GM06990 (cell line): ENCODE measurements at regions not wholly inside any gene's neighbourhood (a gene's known extent, or its start where the extent isn't known, plus 50 kb on each side); places are given as distances from the start of the nearest gene placed in this dataset.

Experiments used
- DNase-seq: peaks from one replicate; pipeline ENCODE4 v3.0.0-alpha.2; 2011; ENCODE audit not compliant: insufficient read length; ENCODE audit errors: extremely low read depth
- H3K27me3 ChIP-seq: replicated peaks from 2 replicates; pipeline ENCODE4 v1.6.0; 2011; ENCODE audit warnings: low read length; ENCODE audit not compliant: control insufficient read depth, insufficient read depth
- H3K36me3 ChIP-seq: 2 replicates; pipeline ENCODE4 v1.5.1; 2011; ENCODE audit warnings: low read length; ENCODE audit not compliant: control insufficient read depth, insufficient read depth
- H3K4me3 ChIP-seq: replicated peaks from 2 replicates; pipeline ENCODE4 v1.5.1; 2011; ENCODE audit warnings: low read depth, mild to moderate bottlenecking, control low read depth, low read length
- TF ChIP-seq, protein P1 (sequence below): IDR thresholded peaks from 2 replicates; pipeline ENCODE4 v1.5.1; 2011; ENCODE audit warnings: low read length, control low read depth, mild to moderate bottlenecking, inconsistent platforms; ENCODE audit not compliant: insufficient read depth, poor library complexity, severe bottlenecking

DNA sequence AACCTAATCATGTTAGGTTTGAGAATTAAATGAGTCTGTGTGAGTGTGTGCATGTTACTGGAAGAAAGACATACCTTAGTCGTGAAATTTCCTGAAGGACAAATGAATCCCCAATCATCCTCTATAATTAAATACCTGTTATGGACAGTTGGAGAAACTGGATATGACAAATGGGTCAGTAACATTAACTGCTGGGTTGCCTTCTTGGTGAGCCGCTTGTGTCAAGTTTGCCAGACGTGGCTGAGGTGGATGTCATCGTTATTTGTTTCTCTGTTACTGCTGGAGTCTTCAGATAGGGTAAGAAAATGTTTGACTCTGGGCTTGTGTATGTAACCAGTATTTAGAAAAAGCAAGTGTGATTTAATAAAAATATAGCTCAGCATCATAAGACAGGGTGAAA is 131.6 kb downstream of the CAND1 start:
- no peak overlapping the region for H3K4me3 ChIP-seq
- TF ChIP-seq, protein P1, sequence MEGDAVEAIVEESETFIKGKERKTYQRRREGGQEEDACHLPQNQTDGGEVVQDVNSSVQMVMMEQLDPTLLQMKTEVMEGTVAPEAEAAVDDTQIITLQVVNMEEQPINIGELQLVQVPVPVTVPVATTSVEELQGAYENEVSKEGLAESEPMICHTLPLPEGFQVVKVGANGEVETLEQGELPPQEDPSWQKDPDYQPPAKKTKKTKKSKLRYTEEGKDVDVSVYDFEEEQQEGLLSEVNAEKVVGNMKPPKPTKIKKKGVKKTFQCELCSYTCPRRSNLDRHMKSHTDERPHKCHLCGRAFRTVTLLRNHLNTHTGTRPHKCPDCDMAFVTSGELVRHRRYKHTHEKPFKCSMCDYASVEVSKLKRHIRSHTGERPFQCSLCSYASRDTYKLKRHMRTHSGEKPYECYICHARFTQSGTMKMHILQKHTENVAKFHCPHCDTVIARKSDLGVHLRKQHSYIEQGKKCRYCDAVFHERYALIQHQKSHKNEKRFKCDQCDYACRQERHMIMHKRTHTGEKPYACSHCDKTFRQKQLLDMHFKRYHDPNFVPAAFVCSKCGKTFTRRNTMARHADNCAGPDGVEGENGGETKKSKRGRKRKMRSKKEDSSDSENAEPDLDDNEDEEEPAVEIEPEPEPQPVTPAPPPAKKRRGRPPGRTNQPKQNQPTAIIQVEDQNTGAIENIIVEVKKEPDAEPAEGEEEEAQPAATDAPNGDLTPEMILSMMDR = no peak
- no peak for DNase-seq
- H3K27me3 ChIP-seq = no peaks in the 10 kb centered on the region
- no peaks in the 10 kb centered on the region for H3K36me3 ChIP-seq

DNA sequence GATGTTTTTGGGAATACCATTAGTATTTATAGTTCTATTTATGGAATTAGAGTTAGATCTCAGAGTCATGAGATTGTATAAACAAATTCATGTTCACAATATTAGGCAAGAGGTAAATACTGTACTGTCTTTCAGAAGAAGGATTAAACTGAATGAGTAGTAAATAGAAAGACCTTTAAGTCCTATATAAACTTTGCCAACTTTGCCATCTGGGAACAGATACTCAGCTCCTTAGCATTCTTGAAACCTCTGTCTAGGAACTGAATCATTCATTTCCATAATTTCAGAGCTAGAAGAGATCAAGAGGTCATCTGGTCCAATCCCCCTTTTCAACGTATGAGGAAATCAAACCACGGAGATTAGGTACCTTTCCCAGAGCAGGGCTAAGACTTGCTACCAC is 141.1 kb downstream of the CAND1 start:
- no peaks in the 10 kb centered on the region for H3K27me3 ChIP-seq
- DNase-seq = no peak
- no peaks in the 10 kb centered on the region for H3K36me3 ChIP-seq
- TF ChIP-seq, protein P1 = no peak
- no peak overlapping the region for H3K4me3 ChIP-seq

DNA sequence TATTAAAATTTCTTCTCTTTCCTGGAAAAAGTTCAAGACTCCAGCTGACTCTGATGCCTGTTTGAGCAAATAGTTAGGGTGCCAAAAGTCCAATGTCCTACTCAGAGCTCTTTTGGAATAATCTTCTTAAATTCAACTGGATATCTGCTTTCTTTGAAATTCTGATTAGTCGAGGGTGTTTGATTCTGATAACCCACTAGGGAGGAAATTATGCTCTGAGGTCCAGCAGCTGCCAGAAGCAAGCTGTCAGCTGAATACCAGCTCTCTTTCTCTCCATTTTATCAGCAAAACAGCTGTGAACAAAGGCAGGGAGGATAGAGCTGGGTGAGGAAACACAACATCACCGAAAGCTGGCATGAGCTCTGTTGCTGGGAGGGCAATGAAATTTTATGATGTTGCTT is 141.5 kb downstream of the CAND1 start:
- TF ChIP-seq, protein P1 = no peak
- DNase-seq = no peak
- no peaks in the 10 kb centered on the region for H3K36me3 ChIP-seq
- no peaks in the 10 kb centered on the region for H3K27me3 ChIP-seq
- no peak overlapping the region for H3K4me3 ChIP-seq

DNA sequence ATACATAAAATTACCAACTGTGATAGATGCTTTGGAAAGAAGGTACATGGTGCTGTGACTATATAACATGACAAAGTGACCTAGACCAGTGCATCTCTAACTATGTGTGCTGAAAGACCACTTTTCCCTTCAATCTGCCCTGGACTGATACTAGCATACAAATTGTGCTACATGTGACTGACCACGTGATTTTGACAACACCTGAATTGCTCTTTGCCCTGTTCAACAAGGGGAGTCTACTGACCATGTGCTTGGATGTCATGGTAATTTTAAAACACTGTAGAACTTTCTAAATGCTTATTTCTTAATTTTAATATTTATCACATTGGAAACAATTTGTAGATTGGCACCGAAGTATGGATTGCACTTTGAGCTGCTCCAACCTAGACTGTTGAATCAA is 142.4 kb downstream of the CAND1 start:
- Histone ChIP-seq H3K36me3 (no peaks in the 10 kb centered on the region), H3K4me3 (no peak overlapping the region), H3K27me3 (no peaks in the 10 kb centered on the region)
- no peak for DNase-seq
- TF ChIP-seq, protein P1 = no peak

DNA sequence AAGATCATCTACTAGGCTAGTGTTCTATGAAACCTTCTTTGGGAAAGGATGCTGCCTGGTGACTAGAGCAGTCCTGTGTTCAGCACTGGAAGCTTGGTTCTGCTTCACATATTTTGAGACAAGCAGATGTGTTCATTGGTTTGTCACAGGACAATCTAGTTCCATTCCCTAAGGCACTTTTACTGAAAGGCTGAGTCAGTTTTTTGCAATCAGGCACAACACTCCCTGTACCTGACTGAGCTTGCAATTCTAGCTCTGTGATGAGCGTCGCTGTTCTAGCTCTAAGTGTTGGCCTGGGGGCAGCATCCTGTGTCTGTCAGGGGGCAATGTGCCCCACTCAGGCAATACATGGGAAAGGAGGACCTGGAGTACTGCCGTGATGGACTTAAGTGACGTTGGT is 144.4 kb downstream of the CAND1 start:
- TF ChIP-seq, protein P1 = no peak
- H3K36me3 ChIP-seq = no peaks in the 10 kb centered on the region

DNA sequence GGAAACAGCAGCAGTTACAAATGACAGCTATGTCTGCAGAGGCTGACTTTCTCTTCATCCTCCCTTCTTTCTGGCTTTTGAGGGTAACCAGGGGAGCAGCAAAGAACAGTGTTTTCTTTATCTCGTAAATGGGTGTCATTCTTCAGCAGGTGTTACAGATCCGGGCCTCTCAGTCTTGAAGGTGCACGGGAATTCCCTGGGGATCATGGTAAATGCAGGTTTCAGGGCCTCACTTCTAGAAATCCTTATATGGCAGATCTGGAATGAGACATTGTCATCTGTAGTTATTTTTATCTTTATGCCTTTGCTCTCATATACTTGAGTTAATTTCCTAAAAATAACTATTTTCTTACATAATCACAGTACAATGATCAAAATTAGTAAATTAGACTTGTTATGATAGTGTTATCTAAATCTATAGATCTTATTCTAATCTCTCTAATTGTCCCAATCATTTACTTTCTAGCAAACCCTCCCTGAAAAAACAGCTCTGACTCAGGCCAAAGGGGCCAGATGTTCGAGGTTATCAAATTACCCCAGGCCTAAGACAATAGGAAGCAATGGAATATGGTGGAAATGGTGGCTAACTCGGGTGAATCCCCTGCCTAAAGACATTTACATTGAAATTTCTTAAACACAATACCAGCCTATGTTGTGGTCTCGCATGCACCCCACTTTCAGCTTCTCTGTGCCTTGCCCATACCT is 145.0 kb downstream of the CAND1 start:
- no peaks in the 10 kb centered on the region for H3K27me3 ChIP-seq
- H3K36me3 ChIP-seq = no peaks in the 10 kb centered on the region
- TF ChIP-seq, protein P1 = no peak
- no peak for DNase-seq
- H3K4me3 ChIP-seq = no peak overlapping the region

More for the DNA sequence above, 144.4 kb downstream of the CAND1 start:
- Histone ChIP-seq H3K4me3 (no peak overlapping the region), H3K27me3 (no peaks in the 10 kb centered on the region)
- no peak for DNase-seq
